GM19240 (cell line): ENCODE measurements at regions not wholly inside any gene's neighbourhood (a gene's known extent, or its start where the extent isn't known, plus 50 kb on each side); places are given as distances from the start of the nearest gene placed in this dataset.
"Not testable (repeated sequence)": the region's sequence is repeated elsewhere in the genome, so short reads cannot be mapped to it uniquely, and the experiment has no call there.

ENCODE experiments used
- DNase-seq: peaks from one replicate; pipeline ENCODE4 v3.0.0; 2011; ENCODE audit warnings: low spot score; ENCODE audit not compliant: insufficient read length

DNA sequence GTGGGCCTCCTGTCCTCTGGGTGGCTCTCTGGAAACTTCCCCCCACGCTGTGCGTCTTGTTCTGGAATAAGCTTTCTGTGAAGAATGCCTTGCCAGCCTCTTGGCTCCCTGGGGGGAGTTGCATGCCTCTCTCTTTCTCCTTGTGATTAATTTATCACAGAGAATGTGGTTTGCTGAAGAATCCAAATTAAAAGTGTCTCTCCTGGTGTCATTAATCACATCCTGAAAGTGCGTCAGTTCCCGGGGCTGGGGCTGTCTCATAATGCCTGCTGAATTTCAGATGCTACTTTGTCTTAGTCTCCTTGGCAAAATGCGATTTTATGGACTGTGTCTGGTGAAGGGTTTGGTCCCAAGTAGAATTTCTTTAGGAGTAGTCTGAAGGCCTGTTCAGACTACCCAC is 787.7 kb upstream of the TMEM132C start:
- DNase-seq, result no peak

GRCh38 chr12:127480775-127481314 is 786.1 kb upstream of the TMEM132C start:
- DNase-seq, result no peak

DNA sequence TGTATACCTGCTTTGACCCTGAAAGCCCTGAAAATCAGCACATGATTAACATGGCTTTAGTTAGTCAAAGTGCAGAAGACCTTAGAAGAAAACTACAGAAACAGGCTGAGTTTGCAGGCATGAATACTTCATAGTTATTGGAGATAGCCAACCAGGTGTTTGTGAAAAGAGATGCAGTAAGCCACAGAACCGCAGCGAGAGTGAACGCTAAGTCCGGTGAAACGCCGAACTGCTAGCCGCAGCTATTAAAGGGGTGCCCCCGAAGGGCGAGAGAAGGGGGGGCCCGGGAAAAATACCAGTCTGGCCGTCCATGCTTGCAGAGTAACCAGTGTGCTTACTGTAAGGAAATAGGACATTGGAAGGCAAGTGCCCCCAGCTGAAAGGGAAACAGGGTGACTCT is 784.0 kb upstream of the TMEM132C start:
- DNase-seq, result no peak

DNA sequence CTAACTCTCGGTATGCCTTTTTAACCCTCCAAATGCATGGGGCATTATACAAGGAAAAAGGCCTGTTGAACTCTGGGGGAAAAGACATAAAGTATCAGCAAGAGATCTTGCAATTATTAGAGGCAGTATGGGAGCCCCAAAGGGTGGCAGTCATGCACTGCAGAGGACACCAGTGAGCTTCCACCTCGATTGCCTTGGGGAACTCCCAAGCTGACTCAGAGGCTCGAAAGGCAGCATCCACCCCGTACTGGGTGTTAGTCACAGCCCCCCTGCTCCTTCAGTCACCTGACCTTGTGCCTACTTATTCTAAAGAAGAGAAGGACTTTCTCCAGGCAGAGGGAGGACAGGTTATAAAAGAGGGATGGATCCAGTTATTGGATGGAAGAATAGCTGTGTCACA is 781.4 kb upstream of the TMEM132C start:
- DNase-seq, result no peak

- no peak for DNase-seq
Observed at GRCh38 chr12:127487031-127487430, 779.9 kb upstream of the TMEM132C start.

GRCh38 chr12:127489061-127489460 is 777.9 kb upstream of the TMEM132C start:
- DNase-seq, result no peak

- no peak for DNase-seq
Observed at GRCh38 chr12:127494961-127495915, 771.7 kb upstream of the TMEM132C start.

- no peak for DNase-seq
Observed at GRCh38 chr12:127496255-127496654, 770.7 kb upstream of the TMEM132C start.

- no peak for DNase-seq
Observed at GRCh38 chr12:127500512-127501035, 766.4 kb upstream of the TMEM132C start.

DNA sequence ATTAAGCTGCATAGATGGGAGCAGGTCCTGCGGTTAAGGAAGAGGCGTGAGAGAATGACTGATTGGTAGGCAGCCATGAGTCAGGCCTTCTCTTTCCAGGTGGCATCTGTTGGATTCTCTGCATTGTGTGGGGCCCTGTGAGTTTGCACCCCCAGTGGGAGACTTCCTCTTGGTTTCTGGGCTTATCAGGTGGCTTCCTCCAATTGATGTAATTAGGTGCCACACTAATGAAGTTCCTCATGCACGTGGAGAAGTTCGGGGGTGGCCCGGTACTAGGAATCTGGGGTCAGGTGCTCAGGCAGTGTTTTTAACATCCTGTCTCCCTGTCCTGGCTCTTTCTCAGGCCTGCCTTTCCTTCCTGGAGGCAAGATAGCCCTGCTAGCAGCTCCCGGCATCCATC is 765.1 kb upstream of the TMEM132C start:
- DNase-seq, result no peak

- no peak for DNase-seq
Observed at GRCh38 chr12:127503246-127503645, 763.7 kb upstream of the TMEM132C start.

GRCh38 chr12:127503996-127504395 is 763.0 kb upstream of the TMEM132C start:
- DNase-seq, result not testable (repeated sequence)

GRCh38 chr12:127504874-127505273 is 762.1 kb upstream of the TMEM132C start:
- DNase-seq, result no peak

DNA sequence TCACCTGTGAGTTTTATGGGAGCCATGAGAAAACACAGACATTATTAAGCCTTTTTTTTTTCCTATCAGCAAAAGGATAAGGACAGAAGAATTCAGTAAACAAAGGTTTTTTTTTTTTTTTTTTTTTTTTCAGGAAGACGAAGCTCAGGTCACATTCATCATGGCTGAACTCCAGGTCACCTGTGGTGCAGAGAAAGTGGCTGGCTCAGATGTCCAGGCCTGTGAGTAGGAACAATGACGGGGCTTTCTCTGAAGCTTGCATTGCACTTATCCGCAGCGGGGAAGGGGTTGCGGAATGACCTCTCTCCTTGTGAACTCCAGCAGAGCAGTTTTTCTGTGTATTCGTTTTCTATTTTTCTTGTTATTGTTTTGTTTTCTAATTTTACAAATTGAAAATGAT is 759.6 kb upstream of the TMEM132C start:
- DNase-seq, result no peak

GRCh38 chr12:127509066-127509778 is 757.7 kb upstream of the TMEM132C start:
- no peak for DNase-seq

GRCh38 chr12:127515941-127516340 is 751.0 kb upstream of the TMEM132C start:
- DNase-seq, result no peak

GRCh38 chr12:127516467-127516866 is 750.5 kb upstream of the TMEM132C start:
- no peak for DNase-seq

GRCh38 chr12:127519779-127520178 is 747.2 kb upstream of the TMEM132C start:
- no peak for DNase-seq

- no peak for DNase-seq
Observed at GRCh38 chr12:127526925-127527324, 740.0 kb upstream of the TMEM132C start.

DNA sequence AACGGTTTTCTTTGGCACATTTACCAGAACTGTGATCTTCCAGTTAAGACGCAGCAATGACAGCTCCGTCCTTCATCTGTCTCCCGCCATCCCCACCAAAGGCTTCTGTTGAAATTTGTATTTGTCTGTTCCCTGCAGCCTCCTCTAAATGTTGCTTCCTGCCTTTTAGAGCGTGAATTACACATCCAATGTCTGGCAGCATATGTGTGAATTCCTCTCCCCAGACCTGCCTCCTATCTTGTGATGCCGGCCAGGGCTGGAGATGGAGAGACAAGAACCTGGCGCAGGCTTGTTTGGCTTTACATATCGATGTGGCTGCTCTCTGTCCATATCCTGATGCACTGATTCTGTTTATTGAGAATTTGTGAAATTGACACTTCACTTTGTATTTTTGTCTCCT is 738.4 kb upstream of the TMEM132C start:
- no peak for DNase-seq

DNA sequence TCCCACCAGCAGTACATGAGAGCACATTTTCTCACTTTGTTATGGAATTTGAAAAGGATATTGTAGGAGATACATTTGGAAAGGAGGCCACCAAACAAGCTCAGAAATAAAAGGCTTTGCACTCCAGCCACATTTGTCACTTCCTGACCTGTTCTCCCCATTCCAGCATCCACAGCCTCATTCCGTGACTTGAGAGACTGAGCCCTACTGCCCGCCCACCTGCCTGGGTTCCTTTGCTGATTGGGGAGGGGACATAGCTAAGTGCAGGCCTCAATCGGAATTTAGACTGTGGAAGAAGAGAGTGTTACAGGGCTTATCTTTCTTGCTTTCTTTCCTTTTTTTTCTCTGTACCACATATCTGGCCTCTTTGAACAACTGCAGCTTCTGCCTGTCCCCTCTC is 735.4 kb upstream of the TMEM132C start:
- no peak for DNase-seq

DNA sequence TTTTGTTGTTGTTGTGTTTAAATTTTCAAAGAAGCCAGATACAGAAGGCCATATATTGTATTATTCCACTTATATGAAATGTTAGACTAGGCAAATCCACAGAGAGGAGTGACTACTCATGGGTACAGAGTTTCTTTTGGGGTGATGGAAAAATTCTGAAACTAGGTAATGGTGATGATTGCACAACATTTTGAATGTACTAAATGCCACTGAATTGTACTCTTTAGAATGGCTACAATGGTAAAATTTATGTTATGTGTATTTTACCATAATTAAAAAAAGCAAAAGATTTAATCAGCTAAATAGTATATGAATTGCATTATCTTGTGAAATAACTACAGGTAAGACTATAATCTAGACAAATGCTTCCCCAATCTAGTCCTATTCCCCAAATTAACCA is 733.6 kb upstream of the TMEM132C start:
- DNase-seq, result no peak
